Activated T-helper 2 cell treated with anti-CD3 and anti-CD28 coated beads, Interferon-gamma antibody, Interleukin-2, Interleukin-4, amounts not matched to agents 10 μg/mL and 5 μg/mL and 100 μg/mL, durations not matched to agents 14 hours and 24 hours and 36 hours (primary cell): ENCODE measurements at regions not wholly inside any gene's neighbourhood (a gene's known extent, or its start where the extent isn't known, plus 50 kb on each side); places are given as distances from the start of the nearest gene placed in this dataset.
"Not testable (repeated sequence)": the region's sequence is repeated elsewhere in the genome, so short reads cannot be mapped to it uniquely, and the experiment has no call there.

Source experiments
- DNase-seq: peaks from one replicate; pipeline ENCODE4 v3.0.0; 2021; ENCODE audit warnings: low spot score
- H3K27ac Mint-ChIP-seq: one replicate; pipeline ENCODE4 v1.8.0; 2021; ENCODE audit warnings: mixed read lengths
- H3K27me3 Mint-ChIP-seq: one replicate; pipeline ENCODE4 v1.8.0; 2021; ENCODE audit warnings: low read depth, mixed read lengths
- H3K36me3 Mint-ChIP-seq: one replicate; pipeline ENCODE4 v1.8.0; 2021; ENCODE audit warnings: low read depth, mixed read lengths
- H3K4me1 Mint-ChIP-seq: one replicate; pipeline ENCODE4 v1.8.0; 2021; ENCODE audit warnings: low read depth, mixed read lengths
- H3K4me3 Mint-ChIP-seq: one replicate; pipeline ENCODE4 v1.8.0; 2021; ENCODE audit warnings: low read depth, mild to moderate bottlenecking, moderate library complexity, mixed read lengths
- H3K9me3 Mint-ChIP-seq: one replicate; pipeline ENCODE4 v1.8.0; 2021; ENCODE audit warnings: mixed read lengths
- intact Hi-C: fragments of 100-400 bp; cut with micrococcal nuclease; formaldehyde crosslinking; loops from one replicate; pipeline ENCODE4 v1.15.1; 2023

- H3K36me3 Mint-ChIP-seq: no peaks in the 10 kb centered on the region
- no peak overlapping the region for H3K4me3 Mint-ChIP-seq
- no peaks in the 10 kb centered on the region for H3K27me3 Mint-ChIP-seq
- intact Hi-C loops: no loop called here
- no peak overlapping the region for H3K27ac Mint-ChIP-seq
- DNase-seq: no peak
- H3K9me3 Mint-ChIP-seq: peaks cover 6% of the 10 kb centered on the region
- no peaks in the 10 kb centered on the region for H3K4me1 Mint-ChIP-seq
Measured at GRCh38 chr1:220966473-220966872, 87.2 kb downstream of the HLX start.

DNA sequence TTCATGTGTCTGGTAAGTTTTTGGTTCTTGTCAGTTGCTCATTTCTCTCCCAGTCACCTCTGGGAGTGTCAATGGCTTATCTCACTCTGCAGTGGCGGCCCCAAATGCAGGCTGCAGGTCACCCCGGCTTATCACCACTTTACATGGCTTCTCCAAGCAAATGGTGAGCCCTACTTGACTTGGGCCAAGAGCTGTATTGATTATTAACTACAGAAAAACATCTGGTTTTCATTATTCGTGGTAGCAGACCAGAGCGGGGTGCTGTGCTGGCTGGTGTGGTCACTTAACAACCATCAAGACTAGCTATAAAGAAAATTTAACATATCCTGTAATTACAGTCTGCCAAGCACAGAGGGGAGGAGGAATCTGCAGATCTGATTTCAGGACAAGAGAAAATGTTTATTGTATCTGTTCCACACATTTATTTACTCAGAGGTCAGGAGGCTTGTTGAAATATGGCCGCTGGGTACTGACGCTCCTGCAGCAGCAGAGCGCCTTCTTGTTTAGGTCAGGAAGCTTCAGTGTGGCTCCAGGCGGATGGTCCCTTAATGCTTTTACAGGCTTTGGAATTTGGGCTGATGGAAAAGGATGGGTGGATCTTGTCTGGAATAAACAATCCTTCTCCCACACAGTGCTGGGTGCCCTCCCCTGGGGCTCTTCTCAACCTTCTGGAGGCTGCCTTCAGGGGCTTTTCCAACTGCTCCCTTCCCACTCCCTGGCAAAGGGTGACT is 87.8 kb downstream of the HLX start:
- DNase-seq: no peak
- intact Hi-C loops: no loop called here
- Mint-ChIP-seq H3K27ac (no peak overlapping the region), H3K9me3 (peaks cover 6% of the 10 kb centered on the region), H3K36me3 (no peaks in the 10 kb centered on the region), H3K27me3 (no peaks in the 10 kb centered on the region), H3K4me3 (no peak overlapping the region), H3K4me1 (no peaks in the 10 kb centered on the region)

GRCh38 chr1:220967911-220968310 is 88.7 kb downstream of the HLX start:
- Mint-ChIP-seq H3K27me3 (no peaks in the 10 kb centered on the region), H3K4me3 (no peak overlapping the region), H3K4me1 (no peaks in the 10 kb centered on the region), H3K9me3 (peaks cover 6% of the 10 kb centered on the region), H3K36me3 (no peaks in the 10 kb centered on the region), H3K27ac (no peak overlapping the region)
- intact Hi-C loops: no loop called here
- no peak for DNase-seq

DNA sequence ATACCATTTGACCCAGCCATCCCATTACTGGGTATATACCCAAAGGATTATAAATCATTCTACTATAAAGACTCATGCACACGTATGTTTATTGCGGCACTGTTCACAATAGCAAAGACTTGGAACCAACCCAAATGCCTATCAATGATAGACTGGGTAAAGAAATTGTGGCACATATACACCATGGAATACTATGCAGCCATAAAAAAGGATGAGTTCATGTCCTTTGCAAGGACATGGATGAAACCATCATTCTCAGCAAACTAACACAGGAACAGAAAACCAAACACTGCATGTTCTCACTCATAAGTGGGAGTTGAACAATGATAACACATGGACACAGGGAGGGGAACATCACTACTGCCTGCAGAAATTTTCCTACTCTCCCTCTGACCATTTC is 90.0 kb downstream of the HLX start:
- H3K36me3 Mint-ChIP-seq, intact Hi-C loops, H3K4me3 Mint-ChIP-seq, H3K4me1 Mint-ChIP-seq, H3K27me3 Mint-ChIP-seq, H3K9me3 Mint-ChIP-seq, H3K27ac Mint-ChIP-seq, DNase-seq: not testable (repeated sequence)

GRCh38 chr1:220970311-220970710 is 91.1 kb downstream of the HLX start:
- Mint-ChIP-seq H3K27ac (no peak overlapping the region), H3K4me3 (no peak overlapping the region), H3K9me3 (no peaks in the 10 kb centered on the region), H3K27me3 (no peaks in the 10 kb centered on the region), H3K4me1 (no peaks in the 10 kb centered on the region), H3K36me3 (no peaks in the 10 kb centered on the region)
- intact Hi-C loops: no loop called here
- DNase-seq: no peak

DNA sequence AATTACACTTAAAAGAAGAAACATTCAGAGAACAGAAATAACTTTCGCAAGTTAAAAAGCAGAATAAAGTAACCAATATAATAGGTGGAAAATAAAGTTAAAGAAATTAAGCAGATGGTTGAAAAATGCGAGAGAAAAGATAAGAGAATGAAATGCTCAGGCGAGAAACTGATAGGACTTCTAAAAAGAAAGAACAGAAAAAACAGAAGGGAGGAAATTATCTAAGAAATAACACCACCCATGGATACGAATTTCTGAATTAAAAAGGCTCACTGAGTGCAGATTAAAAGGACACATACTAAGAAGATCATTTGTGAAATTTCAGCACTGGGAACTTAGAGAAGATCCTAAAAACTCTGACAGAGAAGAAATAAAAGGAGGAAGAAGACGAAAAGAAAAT is 92.0 kb downstream of the HLX start:
- intact Hi-C loops: no loop called here
- no peaks in the 10 kb centered on the region for H3K4me1 Mint-ChIP-seq
- no peaks in the 10 kb centered on the region for H3K36me3 Mint-ChIP-seq
- H3K9me3 Mint-ChIP-seq: no peaks in the 10 kb centered on the region
- no peaks in the 10 kb centered on the region for H3K27me3 Mint-ChIP-seq
- no peak overlapping the region for H3K27ac Mint-ChIP-seq
- H3K4me3 Mint-ChIP-seq: no peak overlapping the region
- DNase-seq: no peak

DNA sequence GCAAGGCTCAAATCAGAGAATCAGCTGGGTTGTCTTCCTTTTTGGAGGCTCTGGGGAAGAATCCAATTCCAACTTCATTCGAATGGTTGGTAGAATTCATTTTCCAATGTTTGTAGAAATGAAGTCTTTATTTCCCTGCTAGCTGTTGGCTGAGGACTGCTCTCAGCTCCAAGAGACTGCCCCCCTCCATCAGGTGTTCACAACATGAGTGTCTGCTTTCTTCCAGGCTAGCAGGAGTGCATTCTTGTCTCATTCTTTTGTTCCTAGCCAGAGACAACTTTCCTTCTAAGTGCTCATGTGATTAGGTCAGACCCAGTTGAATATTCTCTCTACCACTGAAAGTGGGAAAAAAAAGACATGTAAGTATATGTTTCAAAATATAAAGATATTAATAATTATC is 95.2 kb downstream of the HLX start:
- intact Hi-C loops: no loop called here
- Mint-ChIP-seq H3K27me3 (no peaks in the 10 kb centered on the region), H3K9me3 (no peaks in the 10 kb centered on the region), H3K36me3 (no peaks in the 10 kb centered on the region), H3K4me1 (no peaks in the 10 kb centered on the region), H3K27ac (no peak overlapping the region), H3K4me3 (no peak overlapping the region)
- no peak for DNase-seq

GRCh38 chr1:220976390-220976789 is 97.1 kb downstream of the HLX start:
- no peak for DNase-seq
- Mint-ChIP-seq H3K4me1 (no peaks in the 10 kb centered on the region), H3K36me3 (no peaks in the 10 kb centered on the region), H3K27ac (no peak overlapping the region), H3K4me3 (no peak overlapping the region), H3K27me3 (no peaks in the 10 kb centered on the region), H3K9me3 (no peaks in the 10 kb centered on the region)
- intact Hi-C loops: no loop called here

DNA sequence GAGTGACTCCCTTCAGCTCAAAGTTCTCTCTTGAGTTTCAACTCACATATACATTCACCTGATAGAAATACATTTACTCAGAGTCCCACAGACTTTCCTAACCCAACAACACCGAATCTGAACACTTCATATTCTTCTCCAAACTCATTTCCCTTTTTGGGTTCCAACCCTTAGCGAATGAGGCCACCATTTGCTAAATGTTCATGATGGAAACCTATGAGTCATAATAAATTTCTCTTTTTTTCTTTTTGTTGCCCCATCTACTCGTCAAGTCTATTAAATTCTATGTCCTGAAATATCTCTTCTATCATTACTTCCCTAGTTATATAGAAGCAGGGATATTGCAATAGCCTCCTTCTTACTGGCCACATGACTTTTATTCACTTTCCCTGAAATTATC is 100.1 kb downstream of the HLX start:
- intact Hi-C loops: no loop called here
- Mint-ChIP-seq H3K9me3 (no peaks in the 10 kb centered on the region), H3K27me3 (no peaks in the 10 kb centered on the region), H3K27ac (no peak overlapping the region), H3K36me3 (no peaks in the 10 kb centered on the region), H3K4me3 (no peak overlapping the region), H3K4me1 (no peaks in the 10 kb centered on the region)
- no peak for DNase-seq

- Mint-ChIP-seq H3K27me3 (no peaks in the 10 kb centered on the region), H3K4me3 (no peak overlapping the region), H3K9me3 (no peaks in the 10 kb centered on the region), H3K27ac (no peak overlapping the region), H3K4me1 (no peaks in the 10 kb centered on the region), H3K36me3 (no peaks in the 10 kb centered on the region)
- intact Hi-C loops: no loop called here
- DNase-seq: no peak
Measured at GRCh38 chr1:220982686-220983085, 103.4 kb downstream of the HLX start.

- Mint-ChIP-seq H3K4me3 (no peak overlapping the region), H3K27me3 (no peaks in the 10 kb centered on the region), H3K4me1 (no peaks in the 10 kb centered on the region), H3K36me3 (no peaks in the 10 kb centered on the region), H3K27ac (no peak overlapping the region), H3K9me3 (no peaks in the 10 kb centered on the region)
- no peak for DNase-seq
- intact Hi-C loops: no loop called here
Measured at GRCh38 chr1:220983877-220984635, 104.8 kb downstream of the HLX start.

GRCh38 chr1:220990427-220991339 is 111.4 kb downstream of the HLX start:
- Mint-ChIP-seq H3K4me3 (no peak overlapping the region), H3K27me3 (no peaks in the 10 kb centered on the region), H3K27ac (no peak overlapping the region), H3K36me3 (no peaks in the 10 kb centered on the region), H3K9me3 (no peaks in the 10 kb centered on the region), H3K4me1 (peaks cover 3% of the 10 kb centered on the region)
- DNase-seq: no peak
- intact Hi-C loops: no loop called here

DNA sequence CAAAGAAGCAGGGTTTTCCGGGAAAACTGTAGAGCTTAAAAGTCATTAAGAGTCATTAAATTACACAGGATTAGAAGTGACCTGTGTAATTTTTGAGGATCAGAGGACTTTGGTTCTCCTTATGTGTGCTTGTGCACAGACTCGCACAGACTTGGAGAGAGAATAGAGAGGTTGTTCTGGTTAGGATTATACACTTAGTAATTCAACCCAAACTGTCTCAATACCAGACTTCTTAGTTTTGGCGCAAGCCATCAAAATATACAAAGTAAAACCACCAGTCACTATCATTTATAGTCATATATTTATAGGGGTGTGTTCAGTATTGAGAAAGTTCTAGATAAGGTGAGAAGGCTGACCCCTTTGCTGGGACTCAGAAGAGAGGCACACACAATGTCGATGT is 112.3 kb downstream of the HLX start:
- H3K36me3 Mint-ChIP-seq: no peaks in the 10 kb centered on the region
- intact Hi-C loops: no loop called here
- DNase-seq: no peak
- H3K9me3 Mint-ChIP-seq: no peaks in the 10 kb centered on the region
- H3K27ac Mint-ChIP-seq: no peak overlapping the region
- H3K27me3 Mint-ChIP-seq: no peaks in the 10 kb centered on the region
- no peak overlapping the region for H3K4me3 Mint-ChIP-seq
- peaks cover 3% of the 10 kb centered on the region for H3K4me1 Mint-ChIP-seq
